ENCODE measurements at regions not wholly inside any gene's neighbourhood (a gene's known extent, or its start where the extent isn't known, plus 50 kb on each side); places are given as distances from the start of the nearest gene placed in this dataset.

GRCh38 chr4:89177807-89178206 lies 66.5 kb downstream of the TIGD2 start:
- no peak for DNase-seq (ENCODE audit: low read depth)
- H3K4me3 ChIP-seq (ENCODE audit: low read length) = no peak overlapping the region
- TF ChIP-seq CTCF (conservative IDR thresholded peaks at IDR 0.05; ENCODE audit: low read length) = no peak

GRCh38 chr4:89184407-89184806 lies 73.1 kb downstream of the TIGD2 start:
- DNase-seq (ENCODE audit: low read depth) = no peak
- no peak for TF ChIP-seq CTCF (conservative IDR thresholded peaks at IDR 0.05; ENCODE audit: low read length)
- no peak overlapping the region for H3K4me3 ChIP-seq (ENCODE audit: low read length)
